HCT116 (cell line): ENCODE measurements at regions not wholly inside any gene's neighbourhood (a gene's known extent, or its start where the extent isn't known, plus 50 kb on each side); places are given as distances from the start of the nearest gene placed in this dataset.

Experiments
- ATAC-seq: fragments of 200-7000 bp; cut with Tn5 transposase; 2 replicates; pipeline ENCODE4 v1.9.1; 2020; ENCODE audit warnings: mild to moderate bottlenecking, moderate library complexity
- BruUV-seq: library from RNA; stranded (reverse); fragments of 400-500 nt; replicated peaks from 2 replicates; lab custom pipeline; 2021; lab: Mats Ljungman, UMichigan
- CTCF ChIA-PET: fragments of 300-600 bp; sonication (Branson Sonifier 250); formaldehyde crosslinking; loops from one replicate; lab custom pipeline; 2021; ENCODE audit warnings: antibody characterized with exemption; lab: Charles Lee
- POLR2A ChIA-PET: fragments of 300-600, 350-600 bp; sonication (Branson Sonifier 250); formaldehyde crosslinking; loops from one replicate; lab custom pipeline; 2021; ENCODE audit warnings: antibody characterized with exemption; lab: Charles Lee
- RAD21 ChIA-PET, 2 experiments: fragments of 300-600 bp; sonication (Branson Sonifier 250); formaldehyde crosslinking; loops; one replicate each; lab custom pipeline; 2023; ENCODE audit warnings: low total read pairs in 2 of 2; ENCODE audit not compliant: uncharacterized antibody in 2 of 2, unreplicated experiment in 2 of 2, low non-redundant PET in 1 of 2; lab: Charles Lee
- DNase-seq: peaks from one replicate; pipeline ENCODE4 v3.0.0-alpha.2; 2010; ENCODE audit warnings: low read depth, low spot score
- H2AFZ ChIP-seq: fragments of 200-600 bp; shearing (Covaris generic), sonication (generic); 2 replicates; pipeline ENCODE4 v1.6.1; 2017; ENCODE audit warnings: low read depth, mixed run types, mixed read lengths, antibody characterized with exemption, low read length; ENCODE audit not compliant: poor library complexity, severe bottlenecking
- H3K27ac ChIP-seq: 2 replicates; pipeline ENCODE4 v1.5.1; 2012; ENCODE audit warnings: low read depth, low read length
- H3K27me3 ChIP-seq: fragments of 200-600 bp; sonication (generic); 2 replicates; pipeline ENCODE4 v1.6.1; 2016; ENCODE audit warnings: mixed run types, low read length, mixed read lengths; ENCODE audit not compliant: insufficient read depth
- H3K36me3 ChIP-seq, 2 experiments: fragments of 200-500 bp in 1 of 2; fragments of 200-600 bp in 1 of 2; sonication (Bioruptor generic) in 1 of 2; sonication (generic) in 1 of 2; 2 replicates each; pipeline versions ENCODE4 v1.5.1 to v1.6.1; 2014 to 2016; ENCODE audit warnings: low read length in 2 of 2, inconsistent platforms in 1 of 2, mixed read lengths in 1 of 2, mixed run types in 1 of 2; ENCODE audit not compliant: insufficient read depth in 2 of 2, control insufficient read depth in 1 of 2
- H3K4me1 ChIP-seq, 2 experiments: fragments of 200-600 bp in 1 of 2; sonication (generic) in 1 of 2; 2 replicates each; pipeline versions ENCODE4 v1.5.1 to v1.6.1; 2012 to 2017; ENCODE audit warnings: low read length in 2 of 2, inconsistent platforms in 1 of 2, mild to moderate bottlenecking in 1 of 2, mixed read lengths in 1 of 2, mixed run types in 1 of 2, moderate library complexity in 1 of 2; ENCODE audit not compliant: insufficient read depth in 2 of 2, control insufficient read depth in 1 of 2
- H3K4me2 ChIP-seq: fragments of 200-600 bp; sonication (generic); 2 replicates; pipeline ENCODE4 v1.6.1; 2017; ENCODE audit warnings: mixed run types, low read length, mixed read lengths
- H3K4me3 ChIP-seq, 2 experiments: fragments of 200-600 bp in 1 of 2; sonication (generic) in 1 of 2; replicated peaks in 1 of 2; 2 replicates each; pipeline ENCODE4 v1.5.1; 2011 to 2016; ENCODE audit warnings: low read length in 2 of 2, control low read depth in 1 of 2, low read depth in 1 of 2, mild to moderate bottlenecking in 1 of 2, mixed read lengths in 1 of 2, mixed run types in 1 of 2
- H3K79me2 ChIP-seq: fragments of 200-600 bp; sonication (generic); 2 replicates; pipeline ENCODE4 v1.6.1; 2017; ENCODE audit warnings: mild to moderate bottlenecking, mixed run types, low read length, moderate library complexity, mixed read lengths; ENCODE audit not compliant: insufficient read depth
- H3K9ac ChIP-seq: fragments of 200-600 bp; sonication (generic); 2 replicates; pipeline ENCODE4 v1.6.1; 2016; ENCODE audit warnings: low read length, mixed read lengths
- H3K9me2 ChIP-seq: fragments of 200-600 bp; sonication (generic), shearing (Covaris generic); 2 replicates; pipeline ENCODE4 v1.6.1; 2017; ENCODE audit warnings: mixed run types, mild to moderate bottlenecking, moderate library complexity; ENCODE audit not compliant: insufficient read depth
- H3K9me3 ChIP-seq, 2 experiments: fragments of 200-500 bp in 1 of 2; fragments of 200-600 bp in 1 of 2; sonication (Bioruptor generic) in 1 of 2; sonication (generic) in 1 of 2; 2 replicates each; pipeline ENCODE4 v1.6.1; 2014 to 2017; ENCODE audit warnings: low read length in 2 of 2, mixed read lengths in 2 of 2, inconsistent platforms in 1 of 2, low read depth in 1 of 2, mild to moderate bottlenecking in 1 of 2, mixed run types in 1 of 2, moderate library complexity in 1 of 2; ENCODE audit not compliant: control insufficient read depth in 1 of 2, insufficient read depth in 1 of 2
- H4K20me1 ChIP-seq: fragments of 200-600 bp; sonication (generic), shearing (Covaris generic); 2 replicates; pipeline ENCODE4 v1.6.1; 2017; ENCODE audit warnings: mixed run types, mild to moderate bottlenecking, moderate library complexity; ENCODE audit not compliant: insufficient read depth
- EGR1 ChIP-seq: IDR thresholded peaks from 2 replicates; pipeline ENCODE4 v1.6.1; 2012; ENCODE audit warnings: low read depth
- ELF1 ChIP-seq: IDR thresholded peaks from 2 replicates; pipeline ENCODE4 v1.6.1; 2012; ENCODE audit warnings: low read depth, borderline replicate concordance
- EZH2phosphoT487 ChIP-seq: fragments of 200-600 bp; IDR thresholded peaks from 2 replicates; pipeline ENCODE4 v1.6.1; 2018; ENCODE audit warnings: antibody characterized with exemption, borderline replicate concordance
- POLR2AphosphoS5 ChIP-seq: IDR thresholded peaks from 2 replicates; pipeline ENCODE4 v1.6.1; 2011; ENCODE audit warnings: mild to moderate bottlenecking, low read depth, low read length, moderate library complexity
- SP1 ChIP-seq: IDR thresholded peaks from 2 replicates; pipeline ENCODE4 v1.6.1; 2012; ENCODE audit warnings: low read depth
- TCF7L2 ChIP-seq: IDR thresholded peaks from 2 replicates; pipeline ENCODE4 v1.7.0; 2011; ENCODE audit warnings: borderline replicate concordance, inconsistent platforms; ENCODE audit not compliant: insufficient read depth, insufficient read length; ENCODE audit errors: extremely low read depth
- intact Hi-C: fragments of 100-400 bp; cut with micrococcal nuclease; formaldehyde crosslinking; loops from 2 replicates; pipeline ENCODE4 v1.10.0; 2022
- TF ChIP-seq, protein P1 (sequence below): IDR thresholded peaks from 2 replicates; pipeline ENCODE4 v1.6.1; 2012
- TF ChIP-seq, protein P2 (sequence below): IDR thresholded peaks from 2 replicates; pipeline ENCODE4 v1.6.1; 2011; ENCODE audit warnings: mild to moderate bottlenecking, low read length, moderate library complexity; ENCODE audit not compliant: insufficient replicate concordance; ENCODE audit errors: extremely low read depth
- TF ChIP-seq, protein P3 (sequence below): IDR thresholded peaks from 2 replicates; pipeline ENCODE4 v1.6.1; 2012; ENCODE audit warnings: low read depth
- TF ChIP-seq, protein P4 (sequence below): IDR thresholded peaks from 2 replicates; pipeline ENCODE4 v1.6.1; 2012

DNA sequence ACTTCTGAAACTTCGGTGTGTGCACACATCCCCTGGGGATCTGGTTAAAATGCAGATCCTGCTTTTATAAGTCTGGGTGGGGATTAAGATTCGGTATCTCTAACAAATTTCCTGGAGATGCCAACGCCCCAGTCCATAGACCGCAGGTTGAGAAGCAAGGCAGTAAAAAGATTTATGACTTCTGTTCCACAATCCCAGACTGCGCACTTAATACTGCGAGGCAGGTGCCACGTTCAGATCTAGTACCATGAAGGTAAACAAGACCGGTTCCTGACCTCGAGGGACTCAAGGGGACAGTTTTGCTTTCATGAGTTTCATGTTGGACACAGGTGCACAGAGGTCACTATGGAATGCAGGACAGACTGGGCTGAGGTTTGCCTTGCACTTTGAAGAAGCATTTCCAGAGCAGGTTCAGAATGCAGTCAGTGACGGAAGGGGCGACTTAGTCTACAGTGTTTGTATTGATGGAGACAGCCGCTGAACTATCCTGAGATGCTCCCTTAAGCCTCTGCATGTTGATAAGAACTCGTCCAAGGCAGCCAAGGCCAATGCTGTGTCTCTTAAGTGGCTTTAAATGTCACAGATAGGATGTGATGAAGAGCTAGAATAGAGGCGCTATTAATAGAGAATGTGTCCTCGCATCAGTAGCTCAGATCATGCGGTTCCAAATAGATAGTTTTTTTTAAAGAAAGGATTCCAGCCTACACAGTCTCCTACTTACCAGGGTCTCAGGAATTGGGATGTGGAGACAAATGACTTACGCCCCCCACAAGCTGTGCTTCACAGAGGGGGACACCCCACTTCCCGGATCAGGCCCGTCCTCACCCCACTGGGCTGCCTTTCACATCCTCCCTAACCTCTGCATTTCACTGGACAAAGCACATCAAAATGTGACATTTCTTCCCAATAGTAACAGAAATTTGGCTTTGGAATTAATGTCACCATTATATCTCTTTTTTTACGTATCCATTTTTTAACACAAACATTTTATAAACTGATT is 97.1 kb upstream of the IRS2 start:
- no peaks in the 10 kb centered on the region for H3K27me3 ChIP-seq
- H4K20me1 ChIP-seq, result no peaks in the 10 kb centered on the region
- intact Hi-C loops, result no loop called here
- H3K4me3 ChIP-seq, result no peak overlapping the region
- no peaks in the 10 kb centered on the region for H3K4me1 ChIP-seq
- ChIA-PET RAD21 (no interaction called here), POLR2A (no interaction called here), CTCF (no interaction called here)
- H3K27ac ChIP-seq, result no peak overlapping the region
- no peak overlapping the region for H3K9ac ChIP-seq
- H2AFZ ChIP-seq, result no peak overlapping the region
- H3K9me2 ChIP-seq, result no peaks in the 10 kb centered on the region
- H3K36me3 ChIP-seq, result no peaks in the 10 kb centered on the region
- DNase-seq (no peak), ATAC-seq (no peak)
- no TSS peak for BruUV-seq
- no peak overlapping the region for H3K4me2 ChIP-seq
- H3K9me3 ChIP-seq, result no peaks in the 10 kb centered on the region
- H3K79me2 ChIP-seq, result no peaks in the 10 kb centered on the region
- TF ChIP-seq, protein P1, sequence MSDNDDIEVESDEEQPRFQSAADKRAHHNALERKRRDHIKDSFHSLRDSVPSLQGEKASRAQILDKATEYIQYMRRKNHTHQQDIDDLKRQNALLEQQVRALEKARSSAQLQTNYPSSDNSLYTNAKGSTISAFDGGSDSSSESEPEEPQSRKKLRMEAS, result no peak
- TF ChIP-seq, protein P2, sequence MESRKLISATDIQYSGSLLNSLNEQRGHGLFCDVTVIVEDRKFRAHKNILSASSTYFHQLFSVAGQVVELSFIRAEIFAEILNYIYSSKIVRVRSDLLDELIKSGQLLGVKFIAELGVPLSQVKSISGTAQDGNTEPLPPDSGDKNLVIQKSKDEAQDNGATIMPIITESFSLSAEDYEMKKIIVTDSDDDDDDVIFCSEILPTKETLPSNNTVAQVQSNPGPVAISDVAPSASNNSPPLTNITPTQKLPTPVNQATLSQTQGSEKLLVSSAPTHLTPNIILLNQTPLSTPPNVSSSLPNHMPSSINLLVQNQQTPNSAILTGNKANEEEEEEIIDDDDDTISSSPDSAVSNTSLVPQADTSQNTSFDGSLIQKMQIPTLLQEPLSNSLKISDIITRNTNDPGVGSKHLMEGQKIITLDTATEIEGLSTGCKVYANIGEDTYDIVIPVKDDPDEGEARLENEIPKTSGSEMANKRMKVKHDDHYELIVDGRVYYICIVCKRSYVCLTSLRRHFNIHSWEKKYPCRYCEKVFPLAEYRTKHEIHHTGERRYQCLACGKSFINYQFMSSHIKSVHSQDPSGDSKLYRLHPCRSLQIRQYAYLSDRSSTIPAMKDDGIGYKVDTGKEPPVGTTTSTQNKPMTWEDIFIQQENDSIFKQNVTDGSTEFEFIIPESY, result no peak
- TF ChIP-seq ELF1, result no peak
- no peak for TF ChIP-seq EZH2phosphoT487
- TF ChIP-seq, protein P3, sequence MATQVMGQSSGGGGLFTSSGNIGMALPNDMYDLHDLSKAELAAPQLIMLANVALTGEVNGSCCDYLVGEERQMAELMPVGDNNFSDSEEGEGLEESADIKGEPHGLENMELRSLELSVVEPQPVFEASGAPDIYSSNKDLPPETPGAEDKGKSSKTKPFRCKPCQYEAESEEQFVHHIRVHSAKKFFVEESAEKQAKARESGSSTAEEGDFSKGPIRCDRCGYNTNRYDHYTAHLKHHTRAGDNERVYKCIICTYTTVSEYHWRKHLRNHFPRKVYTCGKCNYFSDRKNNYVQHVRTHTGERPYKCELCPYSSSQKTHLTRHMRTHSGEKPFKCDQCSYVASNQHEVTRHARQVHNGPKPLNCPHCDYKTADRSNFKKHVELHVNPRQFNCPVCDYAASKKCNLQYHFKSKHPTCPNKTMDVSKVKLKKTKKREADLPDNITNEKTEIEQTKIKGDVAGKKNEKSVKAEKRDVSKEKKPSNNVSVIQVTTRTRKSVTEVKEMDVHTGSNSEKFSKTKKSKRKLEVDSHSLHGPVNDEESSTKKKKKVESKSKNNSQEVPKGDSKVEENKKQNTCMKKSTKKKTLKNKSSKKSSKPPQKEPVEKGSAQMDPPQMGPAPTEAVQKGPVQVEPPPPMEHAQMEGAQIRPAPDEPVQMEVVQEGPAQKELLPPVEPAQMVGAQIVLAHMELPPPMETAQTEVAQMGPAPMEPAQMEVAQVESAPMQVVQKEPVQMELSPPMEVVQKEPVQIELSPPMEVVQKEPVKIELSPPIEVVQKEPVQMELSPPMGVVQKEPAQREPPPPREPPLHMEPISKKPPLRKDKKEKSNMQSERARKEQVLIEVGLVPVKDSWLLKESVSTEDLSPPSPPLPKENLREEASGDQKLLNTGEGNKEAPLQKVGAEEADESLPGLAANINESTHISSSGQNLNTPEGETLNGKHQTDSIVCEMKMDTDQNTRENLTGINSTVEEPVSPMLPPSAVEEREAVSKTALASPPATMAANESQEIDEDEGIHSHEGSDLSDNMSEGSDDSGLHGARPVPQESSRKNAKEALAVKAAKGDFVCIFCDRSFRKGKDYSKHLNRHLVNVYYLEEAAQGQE, result no peak
- no peak for TF ChIP-seq POLR2AphosphoS5
- no peak for TF ChIP-seq TCF7L2
- no peak for TF ChIP-seq EGR1
- no peak for TF ChIP-seq SP1
- TF ChIP-seq, protein P4, sequence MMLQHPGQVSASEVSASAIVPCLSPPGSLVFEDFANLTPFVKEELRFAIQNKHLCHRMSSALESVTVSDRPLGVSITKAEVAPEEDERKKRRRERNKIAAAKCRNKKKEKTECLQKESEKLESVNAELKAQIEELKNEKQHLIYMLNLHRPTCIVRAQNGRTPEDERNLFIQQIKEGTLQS, result no peak
